NCI-H1092 (cell line): ENCODE measurements at regions not wholly inside any gene's neighbourhood (a gene's known extent, or its start where the extent isn't known, plus 50 kb on each side); places are given as distances from the start of the nearest gene placed in this dataset.

ENCODE experiments used
- DNase-seq: peaks from one replicate; lab custom pipeline; 2025; lab: John Stamatoyannopoulos, UW

GRCh38 chr11:43626798-43627197 is 53.7 kb upstream of the HSD17B12 start:
- no peak for DNase-seq
